ENCODE measurements at regions not wholly inside any gene's neighbourhood (a gene's known extent, or its start where the extent isn't known, plus 50 kb on each side); places are given as distances from the start of the nearest gene placed in this dataset.

GRCh38 chr10:36373424-36374096, 731.5 kb upstream of the FZD8 start:
- DNase-seq (ENCODE audit: low spot score), result no peak

- DNase-seq (ENCODE audit: low spot score), result no peak
Measured at GRCh38 chr10:36367362-36367761, 725.3 kb upstream of the FZD8 start.

GRCh38 chr10:36366843-36367242, 724.7 kb upstream of the FZD8 start:
- DNase-seq (ENCODE audit: low spot score), result no peak

- DNase-seq (ENCODE audit: low spot score), result no peak
Measured at GRCh38 chr10:36366065-36366464, 724.0 kb upstream of the FZD8 start.

GRCh38 chr10:36362257-36362656, 720.2 kb upstream of the FZD8 start:
- no peak for DNase-seq (ENCODE audit: low spot score)

- DNase-seq (ENCODE audit: low spot score), result no peak
Measured at GRCh38 chr10:36358736-36359135, 716.6 kb upstream of the FZD8 start.

- no peak for DNase-seq (ENCODE audit: low spot score)
Measured at GRCh38 chr10:36354633-36355032, 712.5 kb upstream of the FZD8 start.

GRCh38 chr10:36351159-36351558, 709.1 kb upstream of the FZD8 start:
- no peak for DNase-seq (ENCODE audit: low spot score)

- peak; percentile 88 for DNase-seq (ENCODE audit: low spot score)
Measured at GRCh38 chr10:36349445-36350078, 707.5 kb upstream of the FZD8 start.

- DNase-seq (ENCODE audit: low spot score), result no peak
Measured at GRCh38 chr10:36345807-36346206, 703.7 kb upstream of the FZD8 start.

GRCh38 chr10:36345175-36345533, 703.1 kb upstream of the FZD8 start:
- DNase-seq (ENCODE audit: low spot score), result no peak

GRCh38 chr10:36344240-36345174, 702.4 kb upstream of the FZD8 start:
- DNase-seq (ENCODE audit: low spot score), result peak; percentile 35

GRCh38 chr10:36342781-36343180, 700.7 kb upstream of the FZD8 start:
- DNase-seq (ENCODE audit: low spot score), result no peak

- no peak for DNase-seq (ENCODE audit: low spot score)
Measured at GRCh38 chr10:36341471-36341870, 699.4 kb upstream of the FZD8 start.

- peak; percentile 55 for DNase-seq (ENCODE audit: low spot score)
Measured at GRCh38 chr10:36336315-36336714, 694.2 kb upstream of the FZD8 start.

- DNase-seq (ENCODE audit: low spot score), result no peak
Measured at GRCh38 chr10:36333446-36333845, 691.4 kb upstream of the FZD8 start.

- no peak for DNase-seq (ENCODE audit: low spot score)
Measured at GRCh38 chr10:36332926-36333325, 690.8 kb upstream of the FZD8 start.

- no peak for DNase-seq (ENCODE audit: low spot score)
Measured at GRCh38 chr10:36331121-36331520, 689.0 kb upstream of the FZD8 start.

GRCh38 chr10:36325815-36326214, 683.7 kb upstream of the FZD8 start:
- DNase-seq (ENCODE audit: low spot score), result no peak

- no peak for DNase-seq (ENCODE audit: low spot score)
Measured at GRCh38 chr10:36324831-36325230, 682.7 kb upstream of the FZD8 start.

- no peak for DNase-seq (ENCODE audit: low spot score)
Measured at GRCh38 chr10:36313142-36313541, 671.0 kb upstream of the FZD8 start.

GRCh38 chr10:36303896-36304295, 661.8 kb upstream of the FZD8 start:
- no peak for DNase-seq (ENCODE audit: low spot score)

GRCh38 chr10:36302086-36302485, 660.0 kb upstream of the FZD8 start:
- no peak for DNase-seq (ENCODE audit: low spot score)
